Liver (tissue), 2 donors: ENCODE measurements at regions not wholly inside any gene's neighbourhood (a gene's known extent, or its start where the extent isn't known, plus 50 kb on each side); places are given as distances from the start of the nearest gene placed in this dataset.

ENCODE experiments used
- FOXA1 ChIP-seq: IDR thresholded peaks from 2 replicates; pipeline ENCODE4 v1.6.1; 2016; ENCODE audit warnings: antibody characterized with exemption
- YY1 ChIP-seq: IDR thresholded peaks from 2 replicates; pipeline ENCODE4 v1.6.1; 2016; ENCODE audit warnings: antibody characterized with exemption, mild to moderate bottlenecking
- TF ChIP-seq, protein P1 (sequence below): fragments of 150-350 bp; IDR thresholded peaks from 2 replicates; pipeline ENCODE4 v1.5.1; 2017; ENCODE audit warnings: improper control_type of control experiment, low read depth, low read length; ENCODE audit not compliant: missing input control
- TF ChIP-seq, protein P2 (sequence below): IDR thresholded peaks from 2 replicates; pipeline ENCODE4 v1.6.1; 2016; ENCODE audit warnings: antibody characterized with exemption
- donor health status: healthy.

DNA sequence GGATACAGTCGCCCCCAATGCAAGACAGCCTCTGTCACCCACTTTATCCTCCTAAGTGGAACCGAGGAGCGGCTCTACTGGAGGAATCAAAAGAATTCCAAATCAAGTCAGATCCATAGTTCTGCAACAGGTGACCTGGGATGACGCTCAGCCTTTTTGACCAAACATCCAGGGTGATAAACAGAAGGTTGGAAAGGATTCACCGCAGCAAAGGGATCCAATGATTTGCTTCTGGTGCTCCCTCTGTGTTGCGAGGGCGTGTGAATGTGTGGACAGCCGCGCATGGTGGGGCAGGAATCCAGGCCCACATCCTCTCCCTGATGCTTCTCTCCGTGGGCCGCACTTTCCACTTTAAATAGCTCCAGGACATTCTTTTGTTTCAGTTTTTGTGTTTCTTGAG is 116.8 kb upstream of the CDH4 start:
- TF ChIP-seq, protein P1, sequence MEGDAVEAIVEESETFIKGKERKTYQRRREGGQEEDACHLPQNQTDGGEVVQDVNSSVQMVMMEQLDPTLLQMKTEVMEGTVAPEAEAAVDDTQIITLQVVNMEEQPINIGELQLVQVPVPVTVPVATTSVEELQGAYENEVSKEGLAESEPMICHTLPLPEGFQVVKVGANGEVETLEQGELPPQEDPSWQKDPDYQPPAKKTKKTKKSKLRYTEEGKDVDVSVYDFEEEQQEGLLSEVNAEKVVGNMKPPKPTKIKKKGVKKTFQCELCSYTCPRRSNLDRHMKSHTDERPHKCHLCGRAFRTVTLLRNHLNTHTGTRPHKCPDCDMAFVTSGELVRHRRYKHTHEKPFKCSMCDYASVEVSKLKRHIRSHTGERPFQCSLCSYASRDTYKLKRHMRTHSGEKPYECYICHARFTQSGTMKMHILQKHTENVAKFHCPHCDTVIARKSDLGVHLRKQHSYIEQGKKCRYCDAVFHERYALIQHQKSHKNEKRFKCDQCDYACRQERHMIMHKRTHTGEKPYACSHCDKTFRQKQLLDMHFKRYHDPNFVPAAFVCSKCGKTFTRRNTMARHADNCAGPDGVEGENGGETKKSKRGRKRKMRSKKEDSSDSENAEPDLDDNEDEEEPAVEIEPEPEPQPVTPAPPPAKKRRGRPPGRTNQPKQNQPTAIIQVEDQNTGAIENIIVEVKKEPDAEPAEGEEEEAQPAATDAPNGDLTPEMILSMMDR: no peak
- no peak for TF ChIP-seq FOXA1
- TF ChIP-seq, protein P2, sequence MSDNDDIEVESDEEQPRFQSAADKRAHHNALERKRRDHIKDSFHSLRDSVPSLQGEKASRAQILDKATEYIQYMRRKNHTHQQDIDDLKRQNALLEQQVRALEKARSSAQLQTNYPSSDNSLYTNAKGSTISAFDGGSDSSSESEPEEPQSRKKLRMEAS: no peak
- no peak for TF ChIP-seq YY1
